ENCODE measurements at regions not wholly inside any gene's neighbourhood (a gene's known extent, or its start where the extent isn't known, plus 50 kb on each side); places are given as distances from the start of the nearest gene placed in this dataset.
A peak's percentile ranks its signal among the peaks of the same experiment; 100 is the strongest.

DNA sequence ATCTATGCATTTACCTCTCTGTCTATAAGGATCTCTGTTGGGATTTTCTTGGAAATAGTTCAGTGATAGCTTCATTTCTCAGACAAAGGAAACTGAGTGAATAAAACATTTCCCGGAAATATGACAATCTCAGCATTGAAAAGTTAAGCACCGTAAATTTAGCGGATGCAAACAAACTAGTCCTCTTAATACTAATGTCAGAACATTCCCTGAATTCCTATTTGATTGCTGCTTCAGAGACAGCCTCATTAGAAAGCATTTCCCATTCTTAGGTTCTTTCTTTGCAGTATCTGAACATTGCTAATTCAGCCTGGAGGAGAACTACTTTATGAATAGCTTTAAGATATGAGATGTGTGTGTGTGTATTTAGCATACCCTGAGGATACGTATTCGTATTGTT, 101.3 kb downstream of the NR2F2 start:
- BruUV-seq (replicated peaks): no TSS peak
- TF ChIP-seq JUN (IDR thresholded peaks at IDR 0.05; ENCODE audit: borderline replicate concordance, insufficient read depth, insufficient read length, low read depth) (peak; percentile 36), EZH2 (IDR thresholded peaks at IDR 0.05; ENCODE audit: borderline replicate concordance, low read depth, low read length, severe bottlenecking) (no peak), FOS (IDR thresholded peaks at IDR 0.05; ENCODE audit: borderline replicate concordance, insufficient read depth, low read length) (peak; percentile 40)
- H3K4me2 ChIP-seq (ENCODE audit: insufficient read depth, low read length): peak overlapping the region; percentile 84
- ChIA-PET CTCF (interaction anchor here (0.6 to 1.4 kb wide), 5 partner anchors 9 to 154 kb away, joined by 3 to 5 read pairs (median 3); no protein-coding TSS in a partner anchor), POLR2A (no interaction called here)
- DNase-seq (ENCODE audit: low read depth, low spot score) (peak; percentile 39), FAIRE-seq (peak; percentile 90)
- dilution Hi-C loops (cut with MboI; ENCODE audit: extremely low pct_ligation_motif_present, low sequenced_read_pairs) (no loop called here), intact Hi-C loops (cut with micrococcal nuclease) (loop anchor here (2.0 to 10.0 kb wide), 2 partner anchors 21 to 463 kb away; no protein-coding TSS in a partner anchor)
- peak overlapping the region in 1 of 3 experiments; percentile 31 for H3K4me3 ChIP-seq (replicated peaks in 1 of 3; ENCODE audit: insufficient read depth in 1 of 3, low read depth in 1 of 3, low read length in 3 of 3)
- no peak overlapping the region for H3K9ac ChIP-seq (replicated peaks; ENCODE audit: extremely low read depth, insufficient read depth, low read length)
- no peaks in the 10 kb centered on the region for H3K79me2 ChIP-seq (ENCODE audit: control insufficient read depth, insufficient read depth, low read length)
- no peaks in the 10 kb centered on the region for H3K9me3 ChIP-seq (replicated peaks; ENCODE audit: control insufficient read depth, insufficient read depth, low read length)
- H3K36me3 ChIP-seq (ENCODE audit: control insufficient read depth in 2 of 2, extremely low read depth in 1 of 2, insufficient read depth in 2 of 2, low read length in 2 of 2): no peaks in the 10 kb centered on the region
- no peaks in the 10 kb centered on the region for H4K20me1 ChIP-seq (replicated peaks; ENCODE audit: control insufficient read depth, extremely low read depth, insufficient read depth, low read length)
- peaks cover 17% of the 10 kb centered on the region for H3K4me1 ChIP-seq (ENCODE audit: control insufficient read depth, extremely low read depth, insufficient read depth, low read length)
- H2AFZ ChIP-seq (ENCODE audit: low read depth, low read length): peak overlapping the region; percentile 47
- H3K9me1 ChIP-seq (replicated peaks; ENCODE audit: control insufficient read depth, extremely low read depth, insufficient read depth, low read length): no peaks in the 10 kb centered on the region
- no peaks in the 10 kb centered on the region for H3K27me3 ChIP-seq (ENCODE audit: control insufficient read depth in 2 of 2, insufficient read depth in 2 of 2, low read length in 2 of 2)
- H3K27ac ChIP-seq (ENCODE audit: insufficient read depth, low read depth, low read length): peak overlapping the region; percentile 26

DNA sequence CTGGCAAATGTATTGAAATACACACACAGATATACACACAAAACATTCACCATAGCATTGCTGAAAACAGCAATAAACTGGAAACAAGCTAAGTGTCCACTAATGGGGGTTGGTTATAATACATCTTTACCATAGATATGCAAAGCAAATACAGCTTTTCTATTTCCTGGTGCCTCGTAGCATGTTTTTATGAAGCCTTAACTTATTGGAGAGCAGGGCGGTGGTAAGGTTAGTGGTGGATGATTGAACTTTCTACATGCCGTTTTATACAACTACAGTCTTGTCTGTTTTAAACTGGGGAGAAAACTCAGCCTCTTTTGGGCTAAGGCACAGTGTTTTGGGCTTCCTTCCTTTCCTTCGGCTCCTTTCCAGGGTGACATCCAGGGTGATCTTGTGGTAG, 104.5 kb downstream of the NR2F2 start:
- DNase-seq (ENCODE audit: low read depth, low spot score) (no peak), FAIRE-seq (no peak)
- POLR2A ChIA-PET: no interaction called here
- Histone ChIP-seq H3K4me2 (ENCODE audit: insufficient read depth, low read length) (no peak overlapping the region), H3K4me1 (ENCODE audit: control insufficient read depth, extremely low read depth, insufficient read depth, low read length) (peaks cover 13% of the 10 kb centered on the region), H3K4me3 (replicated peaks in 1 of 3; ENCODE audit: insufficient read depth in 1 of 3, low read depth in 1 of 3, low read length in 3 of 3) (no peak overlapping the region), H3K9ac (replicated peaks; ENCODE audit: extremely low read depth, insufficient read depth, low read length) (no peak overlapping the region), H3K36me3 (ENCODE audit: control insufficient read depth in 2 of 2, extremely low read depth in 1 of 2, insufficient read depth in 2 of 2, low read length in 2 of 2) (no peaks in the 10 kb centered on the region), H3K9me3 (replicated peaks; ENCODE audit: control insufficient read depth, insufficient read depth, low read length) (no peaks in the 10 kb centered on the region), H3K9me1 (replicated peaks; ENCODE audit: control insufficient read depth, extremely low read depth, insufficient read depth, low read length) (no peaks in the 10 kb centered on the region), H3K27me3 (ENCODE audit: control insufficient read depth in 2 of 2, insufficient read depth in 2 of 2, low read length in 2 of 2) (no peaks in the 10 kb centered on the region), H3K79me2 (ENCODE audit: control insufficient read depth, insufficient read depth, low read length) (no peaks in the 10 kb centered on the region), H2AFZ (ENCODE audit: low read depth, low read length) (no peak overlapping the region), H4K20me1 (replicated peaks; ENCODE audit: control insufficient read depth, extremely low read depth, insufficient read depth, low read length) (no peaks in the 10 kb centered on the region), H3K27ac (ENCODE audit: insufficient read depth, low read depth, low read length) (no peak overlapping the region)
- TF ChIP-seq, protein P1, sequence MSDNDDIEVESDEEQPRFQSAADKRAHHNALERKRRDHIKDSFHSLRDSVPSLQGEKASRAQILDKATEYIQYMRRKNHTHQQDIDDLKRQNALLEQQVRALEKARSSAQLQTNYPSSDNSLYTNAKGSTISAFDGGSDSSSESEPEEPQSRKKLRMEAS (IDR thresholded peaks at IDR 0.05; ENCODE audit: insufficient read depth, insufficient read length): no peak
- TF ChIP-seq FOS (IDR thresholded peaks at IDR 0.05; ENCODE audit: borderline replicate concordance, insufficient read depth, low read length) (no peak), JUN (IDR thresholded peaks at IDR 0.05; ENCODE audit: borderline replicate concordance, insufficient read depth, insufficient read length, low read depth) (no peak), EZH2 (IDR thresholded peaks at IDR 0.05; ENCODE audit: borderline replicate concordance, low read depth, low read length, severe bottlenecking) (no peak), GATA2 (IDR thresholded peaks at IDR 0.05; ENCODE audit: insufficient read depth, insufficient read length, low read depth, low read length) (no peak), POLR2A (IDR thresholded peaks at IDR 0.05; ENCODE audit: low read depth, low read length) (no peak), POLR2AphosphoS5 (IDR thresholded peaks at IDR 0.05; ENCODE audit: insufficient read depth, low read depth, low read length) (no peak), MYC (IDR thresholded peaks at IDR 0.05; ENCODE audit: low read depth, low read length) (no peak)
- TF ChIP-seq, protein P2, sequence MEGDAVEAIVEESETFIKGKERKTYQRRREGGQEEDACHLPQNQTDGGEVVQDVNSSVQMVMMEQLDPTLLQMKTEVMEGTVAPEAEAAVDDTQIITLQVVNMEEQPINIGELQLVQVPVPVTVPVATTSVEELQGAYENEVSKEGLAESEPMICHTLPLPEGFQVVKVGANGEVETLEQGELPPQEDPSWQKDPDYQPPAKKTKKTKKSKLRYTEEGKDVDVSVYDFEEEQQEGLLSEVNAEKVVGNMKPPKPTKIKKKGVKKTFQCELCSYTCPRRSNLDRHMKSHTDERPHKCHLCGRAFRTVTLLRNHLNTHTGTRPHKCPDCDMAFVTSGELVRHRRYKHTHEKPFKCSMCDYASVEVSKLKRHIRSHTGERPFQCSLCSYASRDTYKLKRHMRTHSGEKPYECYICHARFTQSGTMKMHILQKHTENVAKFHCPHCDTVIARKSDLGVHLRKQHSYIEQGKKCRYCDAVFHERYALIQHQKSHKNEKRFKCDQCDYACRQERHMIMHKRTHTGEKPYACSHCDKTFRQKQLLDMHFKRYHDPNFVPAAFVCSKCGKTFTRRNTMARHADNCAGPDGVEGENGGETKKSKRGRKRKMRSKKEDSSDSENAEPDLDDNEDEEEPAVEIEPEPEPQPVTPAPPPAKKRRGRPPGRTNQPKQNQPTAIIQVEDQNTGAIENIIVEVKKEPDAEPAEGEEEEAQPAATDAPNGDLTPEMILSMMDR (IDR thresholded peaks at IDR 0.05; ENCODE audit: extremely low read depth in 1 of 2, insufficient read depth in 1 of 2, low read depth in 1 of 2, low read length in 2 of 2): no peak
- intact Hi-C loops (cut with micrococcal nuclease) (loop anchor here (10.0 kb wide), 1 partner anchor 460 kb away; no protein-coding TSS in a partner anchor), dilution Hi-C loops (cut with MboI; ENCODE audit: extremely low pct_ligation_motif_present, low sequenced_read_pairs) (no loop called here)
- CTCF ChIA-PET: interaction anchor here (1.0 kb wide), 2 partner anchors 22 to 811 kb away, joined by 3 to 4 read pairs; no protein-coding TSS in a partner anchor
- BruUV-seq (replicated peaks): no TSS peak

Measured in endothelial cell of umbilical vein (primary cell).